HFF-Myc (cell line): ENCODE measurements at regions not wholly inside any gene's neighbourhood (a gene's known extent, or its start where the extent isn't known, plus 50 kb on each side); places are given as distances from the start of the nearest gene placed in this dataset.

Source experiments
- DNase-seq: peaks from one replicate; pipeline ENCODE4 v3.0.0-alpha.2; 2011; ENCODE audit warnings: low read depth; ENCODE audit errors: extremely low read depth
- H3K4me3 ChIP-seq: replicated peaks from 2 replicates; pipeline ENCODE4 v1.5.1; 2011; ENCODE audit warnings: low read depth, mild to moderate bottlenecking, control low read depth, low read length
- TF ChIP-seq, protein P1 (sequence below): IDR thresholded peaks from 2 replicates; pipeline ENCODE4 v1.5.1; 2012; ENCODE audit warnings: mild to moderate bottlenecking, low read depth, low read length, control low read depth; ENCODE audit errors: missing control alignments

DNA sequence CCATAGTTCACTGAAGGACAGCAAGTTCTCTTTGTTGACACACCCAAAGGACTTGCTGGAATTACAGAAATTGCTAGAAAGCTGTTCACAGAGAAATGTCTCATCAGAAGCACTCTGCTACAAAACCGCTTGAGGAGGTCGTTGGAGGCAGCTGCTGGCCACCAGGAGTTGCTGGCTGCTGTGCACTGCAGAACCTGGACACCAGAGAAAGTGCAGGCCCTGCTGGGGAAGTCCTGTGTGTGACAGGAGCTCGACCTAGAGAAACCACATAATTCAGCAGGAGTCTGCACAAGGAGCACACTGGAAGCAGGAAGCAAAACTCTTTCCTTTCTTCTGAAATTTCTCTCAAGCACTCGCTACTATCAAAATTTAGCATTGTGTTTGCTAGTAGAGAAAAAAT, 461.5 kb upstream of the GHITM start:
- no peak for DNase-seq

DNA sequence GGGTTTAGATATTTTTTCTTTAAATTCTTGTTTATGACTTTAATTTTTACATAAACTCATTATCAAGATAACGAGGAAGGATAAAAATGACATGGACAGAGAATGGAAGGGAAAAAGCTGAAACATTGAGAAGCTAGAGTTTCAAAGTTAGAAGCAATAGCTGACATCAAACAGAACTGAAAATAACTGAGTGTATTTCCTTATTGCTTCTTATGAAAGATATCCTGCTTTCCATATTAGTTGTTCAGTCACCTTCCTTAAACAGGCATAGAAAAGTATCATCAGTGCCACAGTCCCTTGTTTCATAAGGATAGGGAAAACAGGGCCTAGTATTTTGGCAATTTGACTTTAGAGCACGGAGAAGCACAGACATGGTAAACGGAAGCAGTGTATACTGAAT, 460.5 kb upstream of the GHITM start:
- no peak overlapping the region for H3K4me3 ChIP-seq
- TF ChIP-seq, protein P1, sequence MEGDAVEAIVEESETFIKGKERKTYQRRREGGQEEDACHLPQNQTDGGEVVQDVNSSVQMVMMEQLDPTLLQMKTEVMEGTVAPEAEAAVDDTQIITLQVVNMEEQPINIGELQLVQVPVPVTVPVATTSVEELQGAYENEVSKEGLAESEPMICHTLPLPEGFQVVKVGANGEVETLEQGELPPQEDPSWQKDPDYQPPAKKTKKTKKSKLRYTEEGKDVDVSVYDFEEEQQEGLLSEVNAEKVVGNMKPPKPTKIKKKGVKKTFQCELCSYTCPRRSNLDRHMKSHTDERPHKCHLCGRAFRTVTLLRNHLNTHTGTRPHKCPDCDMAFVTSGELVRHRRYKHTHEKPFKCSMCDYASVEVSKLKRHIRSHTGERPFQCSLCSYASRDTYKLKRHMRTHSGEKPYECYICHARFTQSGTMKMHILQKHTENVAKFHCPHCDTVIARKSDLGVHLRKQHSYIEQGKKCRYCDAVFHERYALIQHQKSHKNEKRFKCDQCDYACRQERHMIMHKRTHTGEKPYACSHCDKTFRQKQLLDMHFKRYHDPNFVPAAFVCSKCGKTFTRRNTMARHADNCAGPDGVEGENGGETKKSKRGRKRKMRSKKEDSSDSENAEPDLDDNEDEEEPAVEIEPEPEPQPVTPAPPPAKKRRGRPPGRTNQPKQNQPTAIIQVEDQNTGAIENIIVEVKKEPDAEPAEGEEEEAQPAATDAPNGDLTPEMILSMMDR = no peak
- no peak for DNase-seq

More for the DNA sequence above, 461.5 kb upstream of the GHITM start:
- no peak overlapping the region for H3K4me3 ChIP-seq
- TF ChIP-seq, protein P1 = no peak

DNA sequence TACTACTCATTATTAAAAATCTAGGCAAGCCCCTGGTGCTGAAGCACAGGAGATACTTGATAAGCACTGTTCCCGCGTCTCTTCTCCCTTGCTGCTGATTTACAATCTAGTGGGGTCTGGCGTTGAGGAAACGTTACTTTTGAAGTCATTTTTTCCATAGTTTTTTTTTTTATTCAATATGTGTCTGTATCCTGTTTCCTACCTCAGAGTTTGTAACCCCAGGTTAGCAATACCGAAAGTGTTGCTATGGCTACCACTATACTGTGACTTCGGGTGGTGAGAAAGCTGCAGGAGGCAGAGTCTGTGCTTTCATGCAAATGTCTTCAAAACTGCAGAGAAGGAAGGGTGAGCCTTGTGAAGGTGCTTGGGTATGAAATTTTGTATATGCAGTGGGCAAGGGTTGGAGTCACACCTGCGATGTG, 458.8 kb upstream of the GHITM start:
- no peak for DNase-seq
- TF ChIP-seq, protein P1 = no peak
- H3K4me3 ChIP-seq = no peak overlapping the region

DNA sequence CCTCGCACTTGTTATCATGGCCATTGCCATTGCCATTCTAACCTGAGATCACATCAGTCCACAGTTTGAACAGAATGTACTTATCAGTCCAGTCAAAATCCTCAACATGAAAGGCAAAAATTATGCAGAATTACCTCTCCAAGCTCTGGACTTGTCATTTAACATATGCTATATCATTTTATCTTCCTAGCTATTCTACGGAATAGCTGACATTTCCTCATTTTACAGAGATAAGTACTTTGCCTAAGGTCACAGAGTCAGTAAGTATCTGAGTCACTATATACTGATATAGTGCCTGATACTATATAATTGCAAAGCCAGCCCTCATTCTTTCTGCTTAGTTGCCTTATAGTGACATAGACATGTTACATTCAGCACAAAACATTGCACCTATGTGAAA, 456.9 kb upstream of the GHITM start:
- TF ChIP-seq, protein P1 = no peak
- H3K4me3 ChIP-seq = no peak overlapping the region
- DNase-seq = no peak

DNA sequence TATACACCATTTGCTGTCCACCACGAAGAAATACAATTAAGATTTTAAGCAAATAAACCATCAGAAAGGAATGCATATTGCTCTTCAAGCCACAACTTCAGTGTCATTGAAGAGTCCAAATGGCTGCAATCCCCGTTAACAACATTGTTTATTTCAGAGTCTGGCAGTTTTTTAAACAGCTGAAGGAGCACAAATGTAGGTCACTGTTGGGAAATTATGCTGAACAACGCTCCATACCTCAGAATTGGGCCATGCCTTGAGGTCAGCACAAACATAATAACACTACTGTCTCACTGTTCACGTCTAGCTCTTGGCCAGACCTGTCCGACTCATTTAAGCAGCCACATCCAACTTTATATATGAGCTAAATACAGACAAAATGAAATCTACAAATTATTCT, 453.9 kb upstream of the GHITM start:
- no peak for DNase-seq
- H3K4me3 ChIP-seq = no peak overlapping the region
- TF ChIP-seq, protein P1 = no peak

DNA sequence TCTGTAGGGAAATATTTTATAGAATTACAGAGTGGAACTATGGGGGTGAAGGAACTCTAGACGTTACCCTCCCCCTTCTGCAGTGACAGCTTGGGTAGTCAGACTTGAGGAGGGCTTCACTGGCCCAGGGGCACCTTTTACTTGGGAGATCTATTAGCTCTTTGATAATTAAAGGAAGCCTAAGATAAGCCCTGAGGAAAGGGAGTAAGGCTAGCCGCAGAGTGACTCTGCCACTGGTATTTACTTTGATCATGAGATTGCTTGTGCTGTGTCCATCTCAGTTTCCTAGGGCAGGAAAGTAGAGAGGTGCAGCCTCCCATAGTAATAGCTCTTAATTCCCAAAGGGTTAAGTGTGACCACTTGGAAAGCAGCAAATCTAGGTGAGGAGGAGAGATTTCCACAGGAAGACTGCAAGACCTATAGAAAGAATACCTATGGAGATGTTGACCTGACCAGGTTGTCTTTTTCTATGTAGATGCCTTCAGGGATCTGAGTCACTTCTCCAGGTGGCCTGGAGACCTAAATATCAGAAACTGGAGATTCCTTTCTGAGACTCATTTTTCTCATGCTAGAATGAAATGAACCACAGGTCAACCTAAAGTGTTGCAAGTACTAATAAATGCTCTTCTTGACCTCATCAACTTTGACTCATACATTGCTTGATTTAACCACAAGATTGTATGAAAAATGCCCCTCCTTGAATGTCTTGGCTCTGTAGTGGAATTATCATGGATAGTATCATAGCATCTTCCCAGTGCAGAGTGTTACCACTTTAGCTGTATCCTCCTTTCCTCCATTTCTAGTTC, 447.3 kb upstream of the GHITM start:
- no peak for DNase-seq
- TF ChIP-seq, protein P1 = no peak
- H3K4me3 ChIP-seq = no peak overlapping the region
